Thoracic aorta (tissue), 2 donors: ENCODE measurements at regions not wholly inside any gene's neighbourhood (a gene's known extent, or its start where the extent isn't known, plus 50 kb on each side); places are given as distances from the start of the nearest gene placed in this dataset.

ENCODE experiments used
- ATAC-seq: fragments of 150-250 bp; one replicate; pipeline ENCODE4 v1.8.0; 2017; ENCODE audit warnings: low read depth; ENCODE audit not compliant: insufficient number of reproducible peaks, low FRiP score
- DNase-seq: peaks from one replicate; pipeline ENCODE4 v3.0.0-alpha.2; 2020; ENCODE audit warnings: low spot score
- H3K27ac ChIP-seq, 2 donors: fragments of 200-600 bp; sonication (generic); 1 replicate in 1 of 2; 2 replicates in 1 of 2; pipeline ENCODE4 v1.5.1; 2016; ENCODE audit warnings: mild to moderate bottlenecking in 2 of 2, moderate library complexity in 2 of 2
- H3K27me3 ChIP-seq: fragments of 200-600 bp; sonication (generic); replicated peaks from 2 replicates; pipeline ENCODE4 v1.6.0; 2016; ENCODE audit warnings: mild to moderate bottlenecking; ENCODE audit not compliant: insufficient read depth
- H3K36me3 ChIP-seq: fragments of 200-600 bp; sonication (generic); one replicate; pipeline ENCODE4 v1.5.1; 2016
- H3K4me1 ChIP-seq, 2 donors: fragments of 200-600 bp; sonication (generic); 1 replicate in 1 of 2; 2 replicates in 1 of 2; pipeline versions ENCODE4 v1.5.1 to v1.6.0; 2016; ENCODE audit warnings: low read depth in 2 of 2, mild to moderate bottlenecking in 1 of 2; ENCODE audit not compliant: control insufficient read depth in 1 of 2
- H3K4me3 ChIP-seq: fragments of 200-600 bp; sonication (generic); 2 replicates; pipeline ENCODE4 v1.5.1; 2016; ENCODE audit warnings: mild to moderate bottlenecking
- H3K9me3 ChIP-seq: fragments of 200-600 bp; sonication (generic); 2 replicates; pipeline ENCODE4 v1.5.1; 2016
- CTCF ChIP-seq: fragments of 200-600 bp; sonication (generic); IDR thresholded peaks from one replicate; pipeline ENCODE4 v1.5.1; 2019; ENCODE audit warnings: antibody characterized with exemption

- ATAC-seq, result no peak
- Histone ChIP-seq H3K4me3 (no peak overlapping the region), H3K27ac (peak overlapping the region; percentile 9 to 13)
These were observed 113.4 kb upstream of the PKDCC start for GRCh38 chr2:41934329-41934958.

DNA sequence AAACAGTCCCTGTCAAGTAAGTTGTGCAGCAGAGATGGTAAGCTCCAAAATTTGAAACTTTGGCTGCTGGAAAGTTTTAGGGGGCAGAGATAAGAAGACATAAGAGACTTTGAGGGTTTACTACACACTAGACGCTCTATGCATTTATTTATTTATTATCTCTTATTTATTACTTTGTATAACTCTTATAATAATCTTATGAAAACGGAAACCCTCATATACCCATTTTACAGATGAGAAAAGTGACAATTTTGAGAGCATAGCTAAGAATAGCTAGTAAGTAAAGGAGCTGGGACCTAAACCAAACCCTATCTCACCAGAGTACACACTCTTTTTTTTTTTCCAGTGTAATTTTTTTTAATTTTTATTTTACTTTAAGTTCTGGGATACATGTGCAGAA is 112.8 kb upstream of the PKDCC start:
- Histone ChIP-seq H3K36me3 (no peaks in the 10 kb centered on the region), H3K4me1 (peaks cover 8 to 73% of the 10 kb centered on the region in 2 donors), H3K27me3 (no peaks in the 10 kb centered on the region), H3K9me3 (no peaks in the 10 kb centered on the region), H3K4me3 (no peak overlapping the region), H3K27ac (no peak overlapping the region)
- DNase-seq (no peak), ATAC-seq (no peak)
- no peak for TF ChIP-seq CTCF

More at GRCh38 chr2:41934329-41934958, 113.4 kb upstream of the PKDCC start:
- Histone ChIP-seq H3K27me3 (no peaks in the 10 kb centered on the region), H3K36me3 (no peaks in the 10 kb centered on the region), H3K4me1 (peaks cover 8 to 69% of the 10 kb centered on the region in 2 donors), H3K9me3 (no peaks in the 10 kb centered on the region)
- DNase-seq, result no peak
- TF ChIP-seq CTCF, result no peak

GRCh38 chr2:41935825-41936224 is 112.0 kb upstream of the PKDCC start:
- no peak overlapping the region for H3K4me3 ChIP-seq
- H3K27me3 ChIP-seq, result no peaks in the 10 kb centered on the region
- no peak for TF ChIP-seq CTCF
- DNase-seq (no peak), ATAC-seq (no peak)
- H3K36me3 ChIP-seq, result no peaks in the 10 kb centered on the region
- H3K9me3 ChIP-seq, result no peaks in the 10 kb centered on the region
- peaks cover 8 to 81% of the 10 kb centered on the region in 2 donors for H3K4me1 ChIP-seq
- H3K27ac ChIP-seq, result no peak overlapping the region

DNA sequence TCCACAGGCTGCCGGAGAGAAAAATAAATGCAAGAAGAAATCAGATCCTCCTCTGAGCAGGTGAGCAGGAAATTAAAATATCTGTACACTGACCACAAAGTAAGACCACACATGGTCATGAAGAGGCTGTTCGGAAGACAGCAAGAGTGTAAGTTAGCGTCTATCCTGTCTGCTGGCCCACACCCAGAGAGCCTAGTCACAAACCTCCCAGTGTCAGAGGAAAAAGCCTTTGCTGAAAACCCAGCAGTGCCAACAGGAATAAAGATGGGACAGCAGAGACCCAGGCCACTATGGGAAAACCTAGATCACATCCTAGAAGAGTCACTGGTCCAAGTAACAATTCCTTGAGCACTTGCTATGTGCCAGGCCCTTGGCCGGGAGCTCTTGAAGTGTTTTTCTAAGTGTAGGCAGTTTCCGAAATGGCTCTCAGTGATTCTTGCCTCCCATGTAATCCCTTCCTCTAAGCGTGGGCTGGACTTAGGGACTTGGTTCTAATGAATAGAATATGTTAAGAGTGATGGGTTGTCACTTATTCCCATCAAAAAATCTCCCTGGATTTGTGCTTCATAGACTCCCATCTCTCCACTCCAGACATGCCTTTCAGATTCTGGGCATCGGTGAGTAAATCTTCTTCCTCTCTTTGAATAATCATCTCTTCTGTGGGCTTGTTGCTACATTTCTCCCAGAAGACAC is 110.9 kb upstream of the PKDCC start:
- Histone ChIP-seq H3K27me3 (no peaks in the 10 kb centered on the region), H3K36me3 (no peaks in the 10 kb centered on the region), H3K4me3 (no peak overlapping the region), H3K27ac (peak overlapping the region in 1 of 2 donors; percentile 3), H3K9me3 (no peaks in the 10 kb centered on the region), H3K4me1 (peaks cover 8 to 74% of the 10 kb centered on the region in 2 donors)
- ATAC-seq (no peak), DNase-seq (no peak)
- no peak for TF ChIP-seq CTCF

DNA sequence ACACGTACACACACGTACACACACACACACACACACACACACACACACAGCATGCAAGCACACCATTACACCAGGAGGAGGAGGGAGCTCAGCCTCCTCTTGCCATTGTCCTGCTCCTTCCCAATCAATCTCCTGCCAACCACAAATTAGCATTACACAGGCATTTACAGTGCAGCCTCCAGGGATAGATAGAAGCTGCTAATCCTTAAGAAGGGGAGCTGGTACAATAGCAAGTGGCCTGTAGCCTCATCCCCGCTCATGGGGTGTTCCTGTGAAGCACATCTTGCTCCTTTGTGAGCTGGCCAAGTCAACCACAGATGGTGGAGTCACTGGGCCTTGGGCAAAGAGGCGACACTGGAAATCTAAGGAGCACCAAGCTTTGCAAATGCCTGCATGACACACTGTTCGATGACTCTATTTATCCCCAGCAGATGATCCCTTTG is 110.3 kb upstream of the PKDCC start:
- no peaks in the 10 kb centered on the region for H3K27me3 ChIP-seq
- TF ChIP-seq CTCF, result no peak
- no peaks in the 10 kb centered on the region for H3K9me3 ChIP-seq
- DNase-seq (no peak), ATAC-seq (no peak)
- H3K4me1 ChIP-seq, result peaks cover 8 to 68% of the 10 kb centered on the region in 2 donors
- peak overlapping the region in 1 of 2 donors; percentile 3 for H3K27ac ChIP-seq
- H3K36me3 ChIP-seq, result no peaks in the 10 kb centered on the region
- H3K4me3 ChIP-seq, result no peak overlapping the region
